Neural cell (in vitro differentiated cells): ENCODE measurements at regions not wholly inside any gene's neighbourhood (a gene's known extent, or its start where the extent isn't known, plus 50 kb on each side); places are given as distances from the start of the nearest gene placed in this dataset.

Experiments used
- H2AFZ ChIP-seq: fragments of 200-600, 300-800 bp; sonication (generic), shearing (Covaris generic); 2 replicates; pipeline ENCODE4 v1.6.0; 2014; ENCODE audit warnings: low read depth, mild to moderate bottlenecking, antibody characterized with exemption, low read length, moderate library complexity
- H3F3A ChIP-seq: fragments of 200-600 bp; shearing (Covaris generic); 2 replicates; pipeline ENCODE4 v1.6.1; 2016; ENCODE audit warnings: mild to moderate bottlenecking, moderate library complexity, mixed read lengths, antibody characterized with exemption, low read length; ENCODE audit not compliant: insufficient read depth, poor library complexity, severe bottlenecking
- H3K27ac ChIP-seq: fragments of 200-600, 300-800 bp; sonication (generic), shearing (Covaris generic); 2 replicates; pipeline ENCODE4 v1.5.1; 2014; ENCODE audit warnings: mild to moderate bottlenecking, low read length, moderate library complexity
- H3K27me3 ChIP-seq: fragments of 300-800, 200-600 bp; sonication (generic), shearing (Covaris generic); 2 replicates; pipeline ENCODE4 v1.6.0; 2014; ENCODE audit warnings: mild to moderate bottlenecking, low read depth, low read length, moderate library complexity; ENCODE audit not compliant: insufficient read depth
- H3K36me3 ChIP-seq: fragments of 300-800, 200-600 bp; sonication (generic), shearing (Covaris generic); 2 replicates; pipeline ENCODE4 v1.5.1; 2014; ENCODE audit warnings: mild to moderate bottlenecking, antibody characterized with exemption, low read length, moderate library complexity; ENCODE audit not compliant: insufficient read depth
- H3K4me2 ChIP-seq: fragments of 300-800, 200-600 bp; sonication (generic), shearing (Covaris generic); 2 replicates; pipeline ENCODE4 v1.6.0; 2014; ENCODE audit warnings: mild to moderate bottlenecking, low read length
- H3K4me3 ChIP-seq: fragments of 300-800, 200-600 bp; sonication (generic), shearing (Covaris generic); 2 replicates; pipeline ENCODE4 v1.5.1; 2014; ENCODE audit warnings: mild to moderate bottlenecking, low read length, moderate library complexity
- H3K79me2 ChIP-seq: fragments of 200-600 bp; shearing (Covaris generic); replicated peaks from 2 replicates; pipeline ENCODE4 v1.6.0; 2014; ENCODE audit warnings: mild to moderate bottlenecking, low read length, moderate library complexity; ENCODE audit not compliant: insufficient read depth
- H3K9ac ChIP-seq: fragments of 300-800, 200-600 bp; sonication (generic), shearing (Covaris generic); 2 replicates; pipeline ENCODE4 v1.6.1; 2016; ENCODE audit warnings: mild to moderate bottlenecking, low read length, mixed read lengths
- H3K9me2 ChIP-seq: fragments of 200-600 bp; shearing (Covaris generic); 2 replicates; pipeline ENCODE4 v1.6.1; 2016; ENCODE audit warnings: mild to moderate bottlenecking, low read length, mixed read lengths; ENCODE audit not compliant: insufficient read depth
- H3K9me3 ChIP-seq: fragments of 200-600, 300-800 bp; sonication (generic), shearing (Covaris generic); 2 replicates; pipeline ENCODE4 v1.6.1; 2016; ENCODE audit warnings: mild to moderate bottlenecking, mixed run types, low read length, moderate library complexity, mixed read lengths
- H4K20me1 ChIP-seq: fragments of 200-600 bp; shearing (Covaris generic); 2 replicates; pipeline ENCODE4 v1.6.1; 2016; ENCODE audit warnings: mild to moderate bottlenecking, mixed run types; ENCODE audit not compliant: insufficient read depth
- EP300 ChIP-seq: fragments of 450-650 bp; conservative IDR thresholded peaks from 2 replicates; pipeline ENCODE4 v1.6.1; 2014; ENCODE audit warnings: antibody characterized with exemption, mild to moderate bottlenecking, moderate library complexity; ENCODE audit not compliant: poor library complexity, severe bottlenecking
- EZH2 ChIP-seq: fragments of 200-600, 300-800 bp; shearing (Covaris generic), sonication (generic); IDR thresholded peaks from 2 replicates; pipeline ENCODE4 v1.6.1; 2014; ENCODE audit warnings: antibody characterized with exemption, low read length, borderline replicate concordance, mild to moderate bottlenecking; ENCODE audit not compliant: insufficient read depth, poor library complexity, severe bottlenecking
- MXI1 ChIP-seq: fragments of 450-650 bp; conservative IDR thresholded peaks from 2 replicates; pipeline ENCODE4 v1.6.1; 2014; ENCODE audit warnings: antibody characterized with exemption, mild to moderate bottlenecking; ENCODE audit not compliant: poor library complexity, severe bottlenecking
- POLR2AphosphoS5 ChIP-seq: IDR thresholded peaks from 2 replicates; pipeline ENCODE4 v1.6.1; 2012
- RAD21 ChIP-seq: fragments of 450-650 bp; conservative IDR thresholded peaks from 2 replicates; pipeline ENCODE4 v1.6.1; 2014; ENCODE audit warnings: antibody characterized with exemption, mild to moderate bottlenecking, moderate library complexity
- SMC3 ChIP-seq: fragments of 450-650 bp; conservative IDR thresholded peaks from 2 replicates; pipeline ENCODE4 v1.6.1; 2014; ENCODE audit warnings: antibody characterized with exemption, mild to moderate bottlenecking, moderate library complexity; ENCODE audit not compliant: poor library complexity
- TAF1 ChIP-seq: IDR thresholded peaks from 2 replicates; pipeline ENCODE4 v1.6.1; 2012; ENCODE audit warnings: low read depth
- TF ChIP-seq, protein P1 (sequence below): IDR thresholded peaks from 2 replicates; pipeline ENCODE4 v1.6.1; 2012; ENCODE audit warnings: borderline replicate concordance
- TF ChIP-seq, protein P2 (sequence below): fragments of 450-650 bp; IDR thresholded peaks from 2 replicates; pipeline ENCODE4 v1.5.1; 2014; ENCODE audit warnings: antibody characterized with exemption, mild to moderate bottlenecking, moderate library complexity; ENCODE audit not compliant: poor library complexity, severe bottlenecking

DNA sequence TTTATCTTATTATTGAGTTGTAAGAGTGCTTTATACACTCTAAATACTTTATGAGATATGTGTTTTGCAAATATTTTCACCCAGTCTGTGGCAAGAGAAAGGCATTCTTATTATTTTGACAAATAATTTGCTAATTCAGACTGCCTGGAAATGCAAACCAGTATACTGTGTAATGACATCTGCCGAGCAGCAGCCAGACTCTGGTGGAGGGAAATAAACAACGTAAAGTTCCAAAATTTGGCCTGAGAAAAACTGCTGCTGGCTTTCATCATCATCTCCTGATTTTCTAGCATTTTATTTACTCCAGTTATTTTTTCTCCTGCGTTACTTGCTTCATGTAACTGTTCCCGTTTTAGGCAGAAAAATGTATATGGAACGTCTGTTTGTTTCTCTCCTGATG lies 161.6 kb downstream of the RNF152 start:
- no peaks in the 10 kb centered on the region for H3K36me3 ChIP-seq
- H3K9me3 ChIP-seq: no peaks in the 10 kb centered on the region
- no peak overlapping the region for H3K4me3 ChIP-seq
- no peaks in the 10 kb centered on the region for H3F3A ChIP-seq
- H3K9me2 ChIP-seq: no peaks in the 10 kb centered on the region
- H3K79me2 ChIP-seq: no peaks in the 10 kb centered on the region
- no peak overlapping the region for H3K4me2 ChIP-seq
- TF ChIP-seq POLR2AphosphoS5 (no peak), EZH2 (no peak), EP300 (no peak), RAD21 (no peak), MXI1 (no peak), TAF1 (no peak), SMC3 (no peak)
- TF ChIP-seq, protein P1, sequence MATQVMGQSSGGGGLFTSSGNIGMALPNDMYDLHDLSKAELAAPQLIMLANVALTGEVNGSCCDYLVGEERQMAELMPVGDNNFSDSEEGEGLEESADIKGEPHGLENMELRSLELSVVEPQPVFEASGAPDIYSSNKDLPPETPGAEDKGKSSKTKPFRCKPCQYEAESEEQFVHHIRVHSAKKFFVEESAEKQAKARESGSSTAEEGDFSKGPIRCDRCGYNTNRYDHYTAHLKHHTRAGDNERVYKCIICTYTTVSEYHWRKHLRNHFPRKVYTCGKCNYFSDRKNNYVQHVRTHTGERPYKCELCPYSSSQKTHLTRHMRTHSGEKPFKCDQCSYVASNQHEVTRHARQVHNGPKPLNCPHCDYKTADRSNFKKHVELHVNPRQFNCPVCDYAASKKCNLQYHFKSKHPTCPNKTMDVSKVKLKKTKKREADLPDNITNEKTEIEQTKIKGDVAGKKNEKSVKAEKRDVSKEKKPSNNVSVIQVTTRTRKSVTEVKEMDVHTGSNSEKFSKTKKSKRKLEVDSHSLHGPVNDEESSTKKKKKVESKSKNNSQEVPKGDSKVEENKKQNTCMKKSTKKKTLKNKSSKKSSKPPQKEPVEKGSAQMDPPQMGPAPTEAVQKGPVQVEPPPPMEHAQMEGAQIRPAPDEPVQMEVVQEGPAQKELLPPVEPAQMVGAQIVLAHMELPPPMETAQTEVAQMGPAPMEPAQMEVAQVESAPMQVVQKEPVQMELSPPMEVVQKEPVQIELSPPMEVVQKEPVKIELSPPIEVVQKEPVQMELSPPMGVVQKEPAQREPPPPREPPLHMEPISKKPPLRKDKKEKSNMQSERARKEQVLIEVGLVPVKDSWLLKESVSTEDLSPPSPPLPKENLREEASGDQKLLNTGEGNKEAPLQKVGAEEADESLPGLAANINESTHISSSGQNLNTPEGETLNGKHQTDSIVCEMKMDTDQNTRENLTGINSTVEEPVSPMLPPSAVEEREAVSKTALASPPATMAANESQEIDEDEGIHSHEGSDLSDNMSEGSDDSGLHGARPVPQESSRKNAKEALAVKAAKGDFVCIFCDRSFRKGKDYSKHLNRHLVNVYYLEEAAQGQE: no peak
- TF ChIP-seq, protein P2, sequence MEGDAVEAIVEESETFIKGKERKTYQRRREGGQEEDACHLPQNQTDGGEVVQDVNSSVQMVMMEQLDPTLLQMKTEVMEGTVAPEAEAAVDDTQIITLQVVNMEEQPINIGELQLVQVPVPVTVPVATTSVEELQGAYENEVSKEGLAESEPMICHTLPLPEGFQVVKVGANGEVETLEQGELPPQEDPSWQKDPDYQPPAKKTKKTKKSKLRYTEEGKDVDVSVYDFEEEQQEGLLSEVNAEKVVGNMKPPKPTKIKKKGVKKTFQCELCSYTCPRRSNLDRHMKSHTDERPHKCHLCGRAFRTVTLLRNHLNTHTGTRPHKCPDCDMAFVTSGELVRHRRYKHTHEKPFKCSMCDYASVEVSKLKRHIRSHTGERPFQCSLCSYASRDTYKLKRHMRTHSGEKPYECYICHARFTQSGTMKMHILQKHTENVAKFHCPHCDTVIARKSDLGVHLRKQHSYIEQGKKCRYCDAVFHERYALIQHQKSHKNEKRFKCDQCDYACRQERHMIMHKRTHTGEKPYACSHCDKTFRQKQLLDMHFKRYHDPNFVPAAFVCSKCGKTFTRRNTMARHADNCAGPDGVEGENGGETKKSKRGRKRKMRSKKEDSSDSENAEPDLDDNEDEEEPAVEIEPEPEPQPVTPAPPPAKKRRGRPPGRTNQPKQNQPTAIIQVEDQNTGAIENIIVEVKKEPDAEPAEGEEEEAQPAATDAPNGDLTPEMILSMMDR: no peak
- H3K27ac ChIP-seq: no peak overlapping the region
- no peaks in the 10 kb centered on the region for H3K27me3 ChIP-seq
- no peak overlapping the region for H2AFZ ChIP-seq
- H4K20me1 ChIP-seq: no peaks in the 10 kb centered on the region
- no peak overlapping the region for H3K9ac ChIP-seq

DNA sequence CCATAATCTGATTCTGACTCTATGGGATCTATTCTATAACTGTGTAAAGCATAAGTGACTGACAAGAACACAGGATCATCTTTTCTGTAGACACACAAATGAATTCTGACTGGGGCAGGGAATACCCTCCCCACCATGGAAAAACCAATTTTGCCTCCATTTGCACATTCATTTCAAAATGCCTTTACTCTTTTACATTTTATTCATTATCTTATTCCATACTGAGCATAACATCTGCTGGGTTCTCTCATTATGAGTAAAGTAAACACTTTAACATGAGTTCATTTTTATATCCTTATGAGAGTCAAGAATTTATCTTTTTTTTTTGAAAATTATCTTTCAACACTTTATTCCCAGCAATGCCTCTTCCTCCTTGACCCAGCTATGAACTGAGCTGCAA lies 163.5 kb downstream of the RNF152 start:
- Histone ChIP-seq H3K4me3 (no peak overlapping the region), H3K9me3 (no peaks in the 10 kb centered on the region), H3K9me2 (no peaks in the 10 kb centered on the region), H4K20me1 (no peaks in the 10 kb centered on the region), H3K79me2 (no peaks in the 10 kb centered on the region), H3K36me3 (no peaks in the 10 kb centered on the region), H3F3A (no peaks in the 10 kb centered on the region), H3K9ac (no peak overlapping the region), H2AFZ (no peak overlapping the region), H3K27ac (no peak overlapping the region), H3K27me3 (no peaks in the 10 kb centered on the region), H3K4me2 (no peak overlapping the region)
- no peak for TF ChIP-seq RAD21
- TF ChIP-seq EP300: no peak
- no peak for TF ChIP-seq EZH2
- no peak for TF ChIP-seq TAF1
- no peak for TF ChIP-seq POLR2AphosphoS5
- TF ChIP-seq SMC3: no peak
